OCI-LY7 (cell line): ENCODE measurements at regions not wholly inside any gene's neighbourhood (a gene's known extent, or its start where the extent isn't known, plus 50 kb on each side); places are given as distances from the start of the nearest gene placed in this dataset.
"Not testable (repeated sequence)": the region's sequence is repeated elsewhere in the genome, so short reads cannot be mapped to it uniquely, and the experiment has no call there.

Experiments used
- EZH2phosphoT487 ChIP-seq: fragments of 200-600 bp; sonication (generic); IDR thresholded peaks from 2 replicates; pipeline ENCODE4 v1.6.1; 2018; ENCODE audit warnings: low read depth, borderline replicate concordance, mild to moderate bottlenecking, mixed run types, antibody characterized with exemption, low read length, moderate library complexity, mixed read lengths
- TF ChIP-seq, protein P1 (sequence below): fragments of 200-600 bp; sonication (generic); conservative IDR thresholded peaks from 2 replicates; pipeline ENCODE4 v1.5.1; 2014; ENCODE audit warnings: mild to moderate bottlenecking, antibody characterized with exemption, low read length, moderate library complexity, mixed read lengths

DNA sequence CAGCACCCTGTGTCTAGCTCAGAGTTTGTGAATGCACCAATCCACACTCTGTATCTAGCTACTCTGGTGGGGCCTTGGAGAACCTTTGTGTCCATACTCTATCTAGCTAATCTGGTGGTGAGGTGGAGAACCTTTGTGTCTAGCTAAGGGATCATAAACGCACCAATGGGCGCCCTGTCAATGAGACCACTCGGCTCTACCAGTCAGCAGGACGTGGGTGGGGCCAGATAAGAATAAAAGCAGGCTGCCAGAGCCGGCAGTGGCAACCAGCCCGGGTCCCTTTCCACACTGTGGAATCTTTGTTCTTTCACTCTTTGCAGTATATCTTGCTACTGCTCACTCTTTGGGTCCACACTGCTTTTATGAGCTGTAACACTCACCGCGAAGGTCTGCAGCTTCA is 699.7 kb downstream of the CDH18 start:
- TF ChIP-seq, protein P1, sequence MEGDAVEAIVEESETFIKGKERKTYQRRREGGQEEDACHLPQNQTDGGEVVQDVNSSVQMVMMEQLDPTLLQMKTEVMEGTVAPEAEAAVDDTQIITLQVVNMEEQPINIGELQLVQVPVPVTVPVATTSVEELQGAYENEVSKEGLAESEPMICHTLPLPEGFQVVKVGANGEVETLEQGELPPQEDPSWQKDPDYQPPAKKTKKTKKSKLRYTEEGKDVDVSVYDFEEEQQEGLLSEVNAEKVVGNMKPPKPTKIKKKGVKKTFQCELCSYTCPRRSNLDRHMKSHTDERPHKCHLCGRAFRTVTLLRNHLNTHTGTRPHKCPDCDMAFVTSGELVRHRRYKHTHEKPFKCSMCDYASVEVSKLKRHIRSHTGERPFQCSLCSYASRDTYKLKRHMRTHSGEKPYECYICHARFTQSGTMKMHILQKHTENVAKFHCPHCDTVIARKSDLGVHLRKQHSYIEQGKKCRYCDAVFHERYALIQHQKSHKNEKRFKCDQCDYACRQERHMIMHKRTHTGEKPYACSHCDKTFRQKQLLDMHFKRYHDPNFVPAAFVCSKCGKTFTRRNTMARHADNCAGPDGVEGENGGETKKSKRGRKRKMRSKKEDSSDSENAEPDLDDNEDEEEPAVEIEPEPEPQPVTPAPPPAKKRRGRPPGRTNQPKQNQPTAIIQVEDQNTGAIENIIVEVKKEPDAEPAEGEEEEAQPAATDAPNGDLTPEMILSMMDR: not testable (repeated sequence)
- TF ChIP-seq EZH2phosphoT487: not testable (repeated sequence)
